T47D (cell line): ENCODE measurements at regions not wholly inside any gene's neighbourhood (a gene's known extent, or its start where the extent isn't known, plus 50 kb on each side); places are given as distances from the start of the nearest gene placed in this dataset.

ENCODE experiments used
- DNase-seq, 2 experiments: peaks; one replicate each; pipeline versions ENCODE4 v3.0.0 to v3.0.0-alpha.2; 2011 to 2012; ENCODE audit warnings: low read depth in 1 of 2, low spot score in 1 of 2
- JUND ChIP-seq: IDR thresholded peaks from 2 replicates; pipeline ENCODE4 v1.6.1; 2012; ENCODE audit warnings: low read depth
- in situ Hi-C: cut with HindIII; loops from 2 replicates; pipeline ENCODE4 v1.10.0; 2016; ENCODE audit warnings: low sequenced_read_pairs, low pct_unique_long_range_greater_than_20kb

GRCh38 chr6:12605888-12606345 is 110.7 kb upstream of the PHACTR1 start:
- in situ Hi-C loops, result no loop called here
- TF ChIP-seq JUND, result no peak
- peak in 1 of 2 experiments; percentile 92 for DNase-seq

GRCh38 chr6:12606616-12607015 is 110.0 kb upstream of the PHACTR1 start:
- TF ChIP-seq JUND, result no peak
- in situ Hi-C loops, result no loop called here
- DNase-seq, result no peak

- TF ChIP-seq JUND, result no peak
- no peak for DNase-seq
- in situ Hi-C loops, result no loop called here
These were observed 108.3 kb upstream of the PHACTR1 start for GRCh38 chr6:12608016-12608860.

GRCh38 chr6:12608874-12609273 is 107.7 kb upstream of the PHACTR1 start:
- no peak for DNase-seq
- no peak for TF ChIP-seq JUND
- in situ Hi-C loops, result no loop called here

GRCh38 chr6:12609751-12610150 is 106.8 kb upstream of the PHACTR1 start:
- in situ Hi-C loops, result no loop called here
- TF ChIP-seq JUND, result no peak
- DNase-seq, result no peak

- no peak for TF ChIP-seq JUND
- in situ Hi-C loops, result no loop called here
These were observed 105.7 kb upstream of the PHACTR1 start for GRCh38 chr6:12610862-12611261.

GRCh38 chr6:12613811-12614210 is 102.8 kb upstream of the PHACTR1 start:
- TF ChIP-seq JUND, result no peak
- no peak for DNase-seq
- in situ Hi-C loops, result no loop called here

More at GRCh38 chr6:12610862-12611261, 105.7 kb upstream of the PHACTR1 start:
- no peak for DNase-seq

- no peak for TF ChIP-seq JUND
- no peak for DNase-seq
- in situ Hi-C loops, result no loop called here
These were observed 102.1 kb upstream of the PHACTR1 start for GRCh38 chr6:12614456-12614855.

- DNase-seq, result no peak
- in situ Hi-C loops, result no loop called here
These were observed 98.3 kb upstream of the PHACTR1 start for GRCh38 chr6:12618296-12618695.

GRCh38 chr6:12621754-12622153 is 94.8 kb upstream of the PHACTR1 start:
- DNase-seq, result no peak
- in situ Hi-C loops, result no loop called here
- no peak for TF ChIP-seq JUND

More at GRCh38 chr6:12618296-12618695, 98.3 kb upstream of the PHACTR1 start:
- TF ChIP-seq JUND, result no peak

- no peak for DNase-seq
- no peak for TF ChIP-seq JUND
- in situ Hi-C loops, result no loop called here
These were observed 94.0 kb upstream of the PHACTR1 start for GRCh38 chr6:12622566-12622965.

- in situ Hi-C loops, result no loop called here
- DNase-seq, result no peak
- TF ChIP-seq JUND, result no peak
These were observed 92.3 kb upstream of the PHACTR1 start for GRCh38 chr6:12624142-12624837.

GRCh38 chr6:12627053-12627452 is 89.5 kb upstream of the PHACTR1 start:
- in situ Hi-C loops, result no loop called here
- no peak for TF ChIP-seq JUND
- no peak for DNase-seq
